IMR-90 (cell line): ENCODE measurements at regions not wholly inside any gene's neighbourhood (a gene's known extent, or its start where the extent isn't known, plus 50 kb on each side); places are given as distances from the start of the nearest gene placed in this dataset.

Source experiments
- ATAC-seq: fragments of 200-7000 bp; cut with Tn5 transposase; 2 replicates; pipeline ENCODE4 v1.9.1; 2020; ENCODE audit warnings: low read depth, mild to moderate bottlenecking, moderate library complexity
- BruUV-seq: library from RNA; stranded (reverse); fragments of 400-500 nt; replicated peaks from 2 replicates; lab custom pipeline; 2021; lab: Mats Ljungman, UMichigan
- CTCF ChIA-PET: fragments of 300-600 bp; formaldehyde crosslinking; extraction: SDS; loops from one replicate; lab custom pipeline; 2021; ENCODE audit warnings: antibody characterized with exemption; lab: Yijun Ruan, JAX
- POLR2A ChIA-PET: fragments of 300-600 bp; sonication (Branson Sonifier 250); formaldehyde crosslinking; loops from one replicate; lab custom pipeline; 2022; ENCODE audit warnings: antibody characterized with exemption; ENCODE audit not compliant: unreplicated experiment; lab: Charles Lee
- DNase-seq: peaks from one replicate; pipeline ENCODE4 v3.0.0; 2013
- H2AFZ ChIP-seq: replicated peaks from 2 replicates; pipeline ENCODE3; 2013; ENCODE audit warnings: low read length, mild to moderate bottlenecking; ENCODE audit not compliant: poor library complexity
- H2AK5ac ChIP-seq: 2 replicates; pipeline ENCODE4 v1.6.1; 2013; ENCODE audit warnings: low read depth, low read length, inconsistent platforms
- H2AK9ac ChIP-seq: replicated peaks from 2 replicates; pipeline ENCODE3; 2013; ENCODE audit warnings: mild to moderate bottlenecking, low read depth, low read length, moderate library complexity; ENCODE audit not compliant: poor library complexity
- H2BK120ac ChIP-seq: 2 replicates; pipeline ENCODE4 v1.6.1; 2013; ENCODE audit warnings: low read depth, low read length, inconsistent platforms
- H2BK15ac ChIP-seq: 3 replicates; pipeline ENCODE4 v1.6.1; 2013; ENCODE audit warnings: low read depth, low read length, inconsistent platforms
- H2BK20ac ChIP-seq: 2 replicates; pipeline ENCODE4 v1.6.1; 2013; ENCODE audit warnings: low read depth, mild to moderate bottlenecking, inconsistent platforms, low read length, moderate library complexity
- H2BK5ac ChIP-seq: 2 replicates; pipeline ENCODE4 v1.6.1; 2013; ENCODE audit warnings: mild to moderate bottlenecking, low read depth, low read length, inconsistent platforms; ENCODE audit not compliant: poor library complexity, severe bottlenecking
- H3K14ac ChIP-seq: replicated peaks from 2 replicates; pipeline ENCODE4 v1.6.1; 2013; ENCODE audit warnings: low read depth, low read length, inconsistent platforms
- H3K18ac ChIP-seq: 2 replicates; pipeline ENCODE4 v1.6.1; 2013; ENCODE audit warnings: low read depth, low read length, control low read depth
- H3K23ac ChIP-seq: 2 replicates; pipeline ENCODE4 v1.6.1; 2013; ENCODE audit warnings: low read depth, low read length, inconsistent platforms
- H3K27ac ChIP-seq: 2 replicates; pipeline ENCODE4 v1.5.1; 2013; ENCODE audit warnings: mild to moderate bottlenecking, control low read depth, low read length; ENCODE audit not compliant: insufficient read depth
- H3K27me3 ChIP-seq: 2 replicates; pipeline ENCODE4 v1.6.1; 2013; ENCODE audit warnings: low read length; ENCODE audit not compliant: control insufficient read depth, insufficient read depth
- H3K36me3 ChIP-seq: 2 replicates; pipeline ENCODE4 v1.6.1; 2013; ENCODE audit warnings: low read length, mixed read lengths; ENCODE audit not compliant: control insufficient read depth, insufficient read depth
- H3K4ac ChIP-seq: 2 replicates; pipeline ENCODE4 v1.6.1; 2013; ENCODE audit warnings: low read depth, low read length, inconsistent platforms
- H3K4me1 ChIP-seq: 2 replicates; pipeline ENCODE4 v1.6.1; 2013; ENCODE audit warnings: low read length, mixed read lengths; ENCODE audit not compliant: control insufficient read depth, insufficient read depth
- H3K4me2 ChIP-seq: 2 replicates; pipeline ENCODE4 v1.6.1; 2013; ENCODE audit warnings: low read depth, mild to moderate bottlenecking, control low read depth, low read length, moderate library complexity
- H3K4me3 ChIP-seq: 2 replicates; pipeline ENCODE4 v1.5.1; 2013; ENCODE audit warnings: low read depth, mild to moderate bottlenecking, control low read depth, low read length, moderate library complexity; ENCODE audit not compliant: insufficient read depth
- H3K56ac ChIP-seq: 2 replicates; pipeline ENCODE4 v1.6.1; 2013; ENCODE audit warnings: low read length, inconsistent platforms; ENCODE audit not compliant: insufficient read depth; ENCODE audit errors: extremely low read depth
- H3K79me1 ChIP-seq, 2 experiments: 2 replicates each; pipeline ENCODE4 v1.6.1; 2013; ENCODE audit warnings: low read length in 2 of 2, inconsistent platforms in 1 of 2, low read depth in 1 of 2
- H3K9ac ChIP-seq: 2 replicates; pipeline ENCODE4 v1.6.1; 2013; ENCODE audit warnings: low read depth, low read length, control low read depth
- H3K9me1 ChIP-seq: 2 replicates; pipeline ENCODE4 v1.6.1; 2013; ENCODE audit warnings: low read length, inconsistent platforms; ENCODE audit not compliant: insufficient read depth
- H3K9me3 ChIP-seq: 2 replicates; pipeline ENCODE4 v1.6.1; 2013; ENCODE audit warnings: low read length; ENCODE audit not compliant: control insufficient read depth, insufficient read depth
- H4K20me1 ChIP-seq: 2 replicates; pipeline ENCODE4 v1.6.1; 2013; ENCODE audit warnings: low read length, inconsistent platforms; ENCODE audit not compliant: insufficient read depth
- H4K5ac ChIP-seq: 2 replicates; pipeline ENCODE4 v1.6.1; 2013; ENCODE audit warnings: mild to moderate bottlenecking, low read depth, low read length, control low read depth
- H4K8ac ChIP-seq, 2 experiments: 2 replicates each; pipeline ENCODE4 v1.6.1; 2013; ENCODE audit warnings: low read depth in 2 of 2, low read length in 2 of 2, control low read depth in 1 of 2, inconsistent platforms in 1 of 2
- H4K91ac ChIP-seq: 2 replicates; pipeline ENCODE4 v1.6.1; 2013; ENCODE audit warnings: low read depth, low read length, inconsistent platforms; ENCODE audit not compliant: insufficient read depth
- BHLHE40 ChIP-seq: fragments of 150-350 bp; IDR thresholded peaks from 2 replicates; pipeline ENCODE4 v1.6.1; 2016; ENCODE audit warnings: mild to moderate bottlenecking, low read depth, low read length
- CEBPB ChIP-seq: IDR thresholded peaks from 2 replicates; pipeline ENCODE4 v1.6.1; 2012; ENCODE audit warnings: low read depth, low read length, improper control_type of control experiment
- CHD1 ChIP-seq: IDR thresholded peaks from 2 replicates; pipeline ENCODE4 v1.6.1; 2012; ENCODE audit warnings: low read depth, low read length, improper control_type of control experiment
- MAFK ChIP-seq: IDR thresholded peaks from 2 replicates; pipeline ENCODE4 v1.6.1; 2012; ENCODE audit warnings: low read depth, low read length, improper control_type of control experiment
- MXI1 ChIP-seq: IDR thresholded peaks from 2 replicates; pipeline ENCODE4 v1.6.1; 2012; ENCODE audit warnings: low read depth, mild to moderate bottlenecking, low read length, moderate library complexity, borderline replicate concordance
- NFE2L2 ChIP-seq: fragments of 150-350 bp; IDR thresholded peaks from 2 replicates; pipeline ENCODE4 v1.6.1; 2016; ENCODE audit warnings: low read depth, mild to moderate bottlenecking, low read length
- POLR2A ChIP-seq: IDR thresholded peaks from 2 replicates; pipeline ENCODE4 v1.6.1; 2012; ENCODE audit warnings: mild to moderate bottlenecking, low read depth, low read length
- RAD21 ChIP-seq: IDR thresholded peaks from 2 replicates; pipeline ENCODE4 v1.6.1; 2012; ENCODE audit warnings: low read length, improper control_type of control experiment
- RCOR1 ChIP-seq: IDR thresholded peaks from 2 replicates; pipeline ENCODE4 v1.6.1; 2012; ENCODE audit warnings: mild to moderate bottlenecking, low read length, improper control_type of control experiment; ENCODE audit not compliant: insufficient replicate concordance
- RFX5 ChIP-seq: IDR thresholded peaks from 2 replicates; pipeline ENCODE4 v1.8.0; 2012; ENCODE audit warnings: low read depth, mild to moderate bottlenecking, low read length, moderate library complexity
- SMC3 ChIP-seq: fragments of 150-350 bp; IDR thresholded peaks from 2 replicates; pipeline ENCODE4 v1.6.1; 2016; ENCODE audit warnings: low read depth, mild to moderate bottlenecking, antibody characterized with exemption, low read length, moderate library complexity
- dilution Hi-C: fragments of 300-500 bp; cut with HindIII; formaldehyde crosslinking; loops from one replicate; pipeline ENCODE4 v1.14.3; 2018; ENCODE audit warnings: low sequenced_read_pairs; ENCODE audit not compliant: unreplicated experiment
- in situ Hi-C: fragments of 300-500 bp; cut with MboI; formaldehyde crosslinking; loops from 3 replicates; pipeline ENCODE4 v1.14.3; 2019; ENCODE audit warnings: low sequenced_read_pairs, inconsistent platforms, mixed read lengths
- intact Hi-C: fragments of 100-400 bp; cut with micrococcal nuclease; formaldehyde crosslinking; loops from 2 replicates; pipeline ENCODE4 v1.10.0; 2022
- TF ChIP-seq, protein P1 (sequence below): fragments of 150-350 bp; IDR thresholded peaks from 2 replicates; pipeline ENCODE4 v1.6.1; 2016; ENCODE audit warnings: low read depth, mild to moderate bottlenecking, low read length, moderate library complexity, borderline replicate concordance

- Histone ChIP-seq H3K4me1 (no peaks in the 10 kb centered on the region), H2BK5ac (no peak overlapping the region), H3K27me3 (no peaks in the 10 kb centered on the region), H3K14ac (no peak overlapping the region), H4K5ac (no peak overlapping the region), H3K27ac (no peak overlapping the region), H3K18ac (no peak overlapping the region), H2AK9ac (no peak overlapping the region), H2BK15ac (no peak overlapping the region), H3K23ac (no peak overlapping the region), H2AK5ac (no peak overlapping the region), H3K79me1 (no peaks in the 10 kb centered on the region), H3K56ac (no peak overlapping the region), H4K8ac (no peak overlapping the region), H3K4me3 (no peak overlapping the region), H2BK20ac (no peak overlapping the region), H3K4me2 (no peak overlapping the region), H3K9ac (no peak overlapping the region), H4K91ac (no peak overlapping the region), H3K9me3 (peaks cover 3% of the 10 kb centered on the region; the same call in 1 of the 2 replicates), H2BK120ac (no peak overlapping the region), H3K36me3 (no peaks in the 10 kb centered on the region), H4K20me1 (no peaks in the 10 kb centered on the region), H3K9me1 (no peaks in the 10 kb centered on the region), H2AFZ (no peak overlapping the region), H3K4ac (no peak overlapping the region)
- CTCF ChIA-PET, result no interaction called here
- in situ Hi-C loops (no loop called here), dilution Hi-C loops (no loop called here), intact Hi-C loops (no loop called here)
- DNase-seq, result no peak
- ATAC-seq, result no peak
- no peak for TF ChIP-seq POLR2A
- TF ChIP-seq NFE2L2, result no peak
- TF ChIP-seq SMC3, result no peak
- TF ChIP-seq, protein P1, sequence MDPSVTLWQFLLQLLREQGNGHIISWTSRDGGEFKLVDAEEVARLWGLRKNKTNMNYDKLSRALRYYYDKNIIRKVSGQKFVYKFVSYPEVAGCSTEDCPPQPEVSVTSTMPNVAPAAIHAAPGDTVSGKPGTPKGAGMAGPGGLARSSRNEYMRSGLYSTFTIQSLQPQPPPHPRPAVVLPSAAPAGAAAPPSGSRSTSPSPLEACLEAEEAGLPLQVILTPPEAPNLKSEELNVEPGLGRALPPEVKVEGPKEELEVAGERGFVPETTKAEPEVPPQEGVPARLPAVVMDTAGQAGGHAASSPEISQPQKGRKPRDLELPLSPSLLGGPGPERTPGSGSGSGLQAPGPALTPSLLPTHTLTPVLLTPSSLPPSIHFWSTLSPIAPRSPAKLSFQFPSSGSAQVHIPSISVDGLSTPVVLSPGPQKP, result no peak
- no peak for TF ChIP-seq MXI1
- TF ChIP-seq RAD21, result no peak
- no peak for TF ChIP-seq BHLHE40
- TF ChIP-seq RFX5, result no peak
- no peak for TF ChIP-seq MAFK
- no peak for TF ChIP-seq CHD1
- TF ChIP-seq RCOR1, result no peak
- TF ChIP-seq CEBPB, result no peak
- no TSS peak for BruUV-seq
- POLR2A ChIA-PET, result no interaction called here
Measured at GRCh38 chr5:99607124-99607523, 678.3 kb upstream of the CHD1 start.
